Endothelial cell of umbilical vein (primary cell): ENCODE measurements at regions not wholly inside any gene's neighbourhood (a gene's known extent, or its start where the extent isn't known, plus 50 kb on each side); places are given as distances from the start of the nearest gene placed in this dataset.

ENCODE experiments used
- BruUV-seq: library from RNA; stranded (reverse); fragments of 400-500 nt; replicated peaks from 2 replicates; lab custom pipeline; 2021; lab: Mats Ljungman, UMichigan
- CTCF ChIA-PET: fragments of 300-600, 350-600 bp; sonication (Branson Sonifier 250); formaldehyde crosslinking; loops from one replicate; lab custom pipeline; 2021; ENCODE audit warnings: antibody characterized with exemption, inconsistent platforms; lab: Charles Lee
- POLR2A ChIA-PET: fragments of 300-600, 350-600 bp; sonication (Branson Sonifier 250); formaldehyde crosslinking; loops from one replicate; lab custom pipeline; 2021; ENCODE audit warnings: antibody characterized with exemption, inconsistent platforms; lab: Charles Lee
- DNase-seq: peaks from one replicate; pipeline ENCODE4 v3.0.0-alpha.2; 2011; ENCODE audit warnings: low read depth, low spot score
- FAIRE-seq: peaks from 2 replicates; lab custom pipeline; 2011; peaks lifted over from hg19 to GRCh38; lab: Jason Lieb, UNC
- H2AFZ ChIP-seq: 2 replicates; pipeline ENCODE4 v1.6.0; 2012; ENCODE audit warnings: low read depth, low read length, control low read depth, inconsistent platforms
- H3K27ac ChIP-seq: 2 replicates; pipeline ENCODE4 v1.5.1; 2011; ENCODE audit warnings: low read depth, mild to moderate bottlenecking, control low read depth, low read length, moderate library complexity; ENCODE audit not compliant: insufficient read depth
- H3K27me3 ChIP-seq, 2 experiments: 2 replicates each; pipeline versions ENCODE4 v1.6.0 to v1.6.1; 2011; ENCODE audit warnings: low read length in 2 of 2, mixed read lengths in 1 of 2; ENCODE audit not compliant: control insufficient read depth in 2 of 2, insufficient read depth in 2 of 2
- H3K36me3 ChIP-seq, 2 experiments: 2 replicates in 1 of 2; 3 replicates in 1 of 2; pipeline ENCODE4 v1.5.1; 2011; ENCODE audit warnings: low read length in 2 of 2, mild to moderate bottlenecking in 1 of 2, moderate library complexity in 1 of 2; ENCODE audit not compliant: control insufficient read depth in 2 of 2, insufficient read depth in 2 of 2; ENCODE audit errors: extremely low read depth in 1 of 2
- H3K4me1 ChIP-seq: 3 replicates; pipeline ENCODE4 v1.5.1; 2011; ENCODE audit warnings: mild to moderate bottlenecking, low read length; ENCODE audit not compliant: control insufficient read depth, insufficient read depth; ENCODE audit errors: extremely low read depth
- H3K4me2 ChIP-seq: 2 replicates; pipeline ENCODE4 v1.6.1; 2011; ENCODE audit warnings: low read length, control low read depth, mixed read lengths; ENCODE audit not compliant: insufficient read depth
- H3K4me3 ChIP-seq, 3 experiments: fragments of 200-600 bp in 1 of 3; sonication (generic), shearing (Covaris generic) in 1 of 3; replicated peaks in 1 of 3; 2 replicates each; pipeline ENCODE4 v1.5.1; 2011 to 2016; ENCODE audit warnings: control low read depth in 3 of 3, low read length in 3 of 3, mild to moderate bottlenecking in 2 of 3, inconsistent platforms in 1 of 3, low read depth in 1 of 3, moderate library complexity in 1 of 3; ENCODE audit not compliant: insufficient read depth in 1 of 3
- H3K79me2 ChIP-seq: 2 replicates; pipeline ENCODE4 v1.6.0; 2012; ENCODE audit warnings: low read length, inconsistent platforms; ENCODE audit not compliant: control insufficient read depth, insufficient read depth
- H3K9ac ChIP-seq: replicated peaks from 2 replicates; pipeline ENCODE3; 2011; ENCODE audit warnings: low read length, control low read depth; ENCODE audit not compliant: insufficient read depth; ENCODE audit errors: extremely low read depth
- H3K9me1 ChIP-seq: replicated peaks from 3 replicates; pipeline ENCODE4 v1.6.0; 2011; ENCODE audit warnings: mild to moderate bottlenecking, low read length; ENCODE audit not compliant: control insufficient read depth, insufficient read depth; ENCODE audit errors: extremely low read depth
- H3K9me3 ChIP-seq: replicated peaks from 2 replicates; pipeline ENCODE4 v1.5.1; 2012; ENCODE audit warnings: low read length, inconsistent platforms; ENCODE audit not compliant: control insufficient read depth, insufficient read depth
- H4K20me1 ChIP-seq: replicated peaks from 2 replicates; pipeline ENCODE3; 2011; ENCODE audit warnings: mild to moderate bottlenecking, low read length; ENCODE audit not compliant: control insufficient read depth, insufficient read depth; ENCODE audit errors: extremely low read depth
- CTCF ChIP-seq, 2 donors: IDR thresholded peaks; 1 replicate in 1 of 2; 2 replicates in 1 of 2; pipeline ENCODE4 v1.5.1; 2011; ENCODE audit warnings: low read length in 2 of 2, mild to moderate bottlenecking in 2 of 2, moderate library complexity in 2 of 2, control low read depth in 1 of 2, inconsistent platforms in 1 of 2, low read depth in 1 of 2; ENCODE audit not compliant: insufficient read depth in 1 of 2; ENCODE audit errors: extremely low read depth in 1 of 2
- EZH2 ChIP-seq: IDR thresholded peaks from 2 replicates; pipeline ENCODE4 v1.6.1; 2012; ENCODE audit warnings: borderline replicate concordance, low read depth, mild to moderate bottlenecking, moderate library complexity, low read length, inconsistent platforms; ENCODE audit not compliant: severe bottlenecking
- FOS ChIP-seq: IDR thresholded peaks from 2 replicates; pipeline ENCODE4 v1.6.1; 2011; ENCODE audit warnings: mild to moderate bottlenecking, low read length, moderate library complexity, borderline replicate concordance; ENCODE audit not compliant: insufficient read depth
- GATA2 ChIP-seq: IDR thresholded peaks from 2 replicates; pipeline ENCODE4 v1.7.0; 2011; ENCODE audit warnings: low read depth, mild to moderate bottlenecking, moderate library complexity, mixed read lengths, low read length; ENCODE audit not compliant: insufficient read length, insufficient read depth
- JUN ChIP-seq: IDR thresholded peaks from 2 replicates; pipeline ENCODE4 v1.6.1; 2011; ENCODE audit warnings: borderline replicate concordance, low read depth; ENCODE audit not compliant: insufficient read length, insufficient read depth
- MYC ChIP-seq: IDR thresholded peaks from one replicate; pipeline ENCODE4 v1.6.1; 2011; ENCODE audit warnings: mild to moderate bottlenecking, low read depth, low read length
- POLR2A ChIP-seq: IDR thresholded peaks from 2 replicates; pipeline ENCODE4 v1.6.1; 2012; ENCODE audit warnings: low read depth, mild to moderate bottlenecking, control low read depth, low read length
- POLR2AphosphoS5 ChIP-seq: IDR thresholded peaks from 2 replicates; pipeline ENCODE4 v1.6.1; 2012; ENCODE audit warnings: low read depth, mild to moderate bottlenecking, control low read depth, low read length, moderate library complexity; ENCODE audit not compliant: insufficient read depth
- dilution Hi-C: fragments of 300-500 bp; cut with MboI; formaldehyde crosslinking; loops from one replicate; pipeline ENCODE4 v1.15.0; 2019; ENCODE audit warnings: low sequenced_read_pairs; ENCODE audit not compliant: extremely low pct_ligation_motif_present
- intact Hi-C: fragments of 100-400 bp; cut with micrococcal nuclease; formaldehyde crosslinking; loops from one replicate; pipeline ENCODE4 v1.10.0; 2022
- TF ChIP-seq, protein P1 (sequence below): IDR thresholded peaks from 2 replicates; pipeline ENCODE4 v1.6.1; 2011; ENCODE audit not compliant: insufficient read depth, insufficient read length

GRCh38 chr3:59407425-59407824 lies 357.6 kb upstream of the CFAP20DC start:
- FAIRE-seq (no peak), DNase-seq (no peak)
- Histone ChIP-seq H3K9ac (no peak overlapping the region), H3K9me3 (no peaks in the 10 kb centered on the region), H3K27ac (no peak overlapping the region), H3K27me3 (no peaks in the 10 kb centered on the region), H3K9me1 (no peaks in the 10 kb centered on the region), H4K20me1 (no peaks in the 10 kb centered on the region), H3K36me3 (no peaks in the 10 kb centered on the region), H2AFZ (no peak overlapping the region), H3K4me1 (no peaks in the 10 kb centered on the region), H3K4me3 (no peak overlapping the region), H3K4me2 (no peak overlapping the region), H3K79me2 (no peaks in the 10 kb centered on the region)
- dilution Hi-C loops (no loop called here), intact Hi-C loops (no loop called here)
- TF ChIP-seq, protein P1, sequence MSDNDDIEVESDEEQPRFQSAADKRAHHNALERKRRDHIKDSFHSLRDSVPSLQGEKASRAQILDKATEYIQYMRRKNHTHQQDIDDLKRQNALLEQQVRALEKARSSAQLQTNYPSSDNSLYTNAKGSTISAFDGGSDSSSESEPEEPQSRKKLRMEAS = no peak
- TF ChIP-seq CTCF (IDR thresholded peaks at IDR 0.05; ENCODE audit: extremely low read depth in 1 of 2, insufficient read depth in 1 of 2, low read depth in 1 of 2, low read length in 2 of 2) (no peak), GATA2 (no peak), POLR2A (no peak), FOS (no peak), JUN (no peak), EZH2 (no peak), POLR2AphosphoS5 (no peak), MYC (no peak)
- POLR2A ChIA-PET = no interaction called here
- CTCF ChIA-PET = no interaction called here
- BruUV-seq = no TSS peak
